HEK293T (cell line): ENCODE measurements at regions not wholly inside any gene's neighbourhood (a gene's known extent, or its start where the extent isn't known, plus 50 kb on each side); places are given as distances from the start of the nearest gene placed in this dataset.

Experiments
- CTCF ChIA-PET: fragments of 350-600 bp; formaldehyde crosslinking; extraction: SDS; loops from one replicate; lab custom pipeline; 2021; ENCODE audit warnings: antibody characterized with exemption, inconsistent platforms; lab: Yijun Ruan, JAX
- POLR2A ChIA-PET: fragments of 350-600 bp; formaldehyde crosslinking; extraction: SDS; loops from one replicate; lab custom pipeline; 2020; ENCODE audit warnings: antibody characterized with exemption, inconsistent platforms; lab: Yijun Ruan, JAX
- DNase-seq: peaks from one replicate; pipeline ENCODE4 v3.0.0; 2012; ENCODE audit warnings: mixed read lengths; ENCODE audit errors: extremely low spot score
- ARNT ChIP-seq: fragments of 450-650 bp; IDR thresholded peaks from 2 replicates; pipeline ENCODE4 v1.6.1; 2017; ENCODE audit warnings: mild to moderate bottlenecking
- BHLHE40 ChIP-seq: fragments of 450-650 bp; IDR thresholded peaks from 2 replicates; pipeline ENCODE4 v1.6.1; 2016; ENCODE audit warnings: mild to moderate bottlenecking, moderate library complexity, borderline replicate concordance
- CTBP1 ChIP-seq: fragments of 450-650 bp; IDR thresholded peaks from 2 replicates; pipeline ENCODE4 v1.6.1; 2016; ENCODE audit warnings: borderline replicate concordance
- ELF4 ChIP-seq: fragments of 450-650 bp; IDR thresholded peaks from 2 replicates; pipeline ENCODE4 v1.6.1; 2017; ENCODE audit warnings: antibody characterized with exemption
- FOXA1 ChIP-seq: fragments of 450-650 bp; IDR thresholded peaks from 2 replicates; pipeline ENCODE4 v1.6.1; 2016; ENCODE audit warnings: mild to moderate bottlenecking
- FOXK2 ChIP-seq: fragments of 450-650 bp; IDR thresholded peaks from 2 replicates; pipeline ENCODE4 v1.6.1; 2016; ENCODE audit warnings: mild to moderate bottlenecking
- FOXM1 ChIP-seq: fragments of 450-650 bp; IDR thresholded peaks from 2 replicates; pipeline ENCODE4 v1.6.1; 2017; ENCODE audit warnings: mild to moderate bottlenecking, borderline replicate concordance
- HDGF ChIP-seq: fragments of 450-650 bp; IDR thresholded peaks from 2 replicates; pipeline ENCODE4 v1.6.1; 2017; ENCODE audit warnings: antibody characterized with exemption, borderline replicate concordance
- L3MBTL2 ChIP-seq: fragments of 450-650 bp; conservative IDR thresholded peaks from 2 replicates; pipeline ENCODE4 v1.6.1; 2016; ENCODE audit warnings: mild to moderate bottlenecking
- LEF1 ChIP-seq: fragments of 450-650 bp; IDR thresholded peaks from 2 replicates; pipeline ENCODE4 v1.6.1; 2017; ENCODE audit warnings: mild to moderate bottlenecking, borderline replicate concordance
- NFRKB ChIP-seq: fragments of 450-650 bp; IDR thresholded peaks from 2 replicates; pipeline ENCODE4 v1.6.1; 2016; ENCODE audit warnings: mild to moderate bottlenecking, moderate library complexity
- PKNOX1 ChIP-seq: fragments of 450-650 bp; IDR thresholded peaks from 2 replicates; pipeline ENCODE4 v1.6.1; 2016
- SP1 ChIP-seq: fragments of 450-650 bp; IDR thresholded peaks from 2 replicates; pipeline ENCODE4 v1.6.1; 2017
- SUZ12 ChIP-seq: fragments of 450-650 bp; IDR thresholded peaks from 2 replicates; pipeline ENCODE4 v1.6.1; 2016; ENCODE audit warnings: mild to moderate bottlenecking
- TARDBP ChIP-seq: fragments of 450-650 bp; IDR thresholded peaks from 2 replicates; pipeline ENCODE4 v1.6.1; 2016
- ZNF384 ChIP-seq: fragments of 450-650 bp; IDR thresholded peaks from 2 replicates; pipeline ENCODE4 v1.6.1; 2016

GRCh38 chr5:82386576-82386975, 108.4 kb upstream of the RPS23 start:
- TF ChIP-seq PKNOX1 = peak; percentile 94
- no peak for TF ChIP-seq LEF1
- ChIA-PET CTCF (interaction anchor here (0.7 kb wide), 1 partner anchor 499 kb away, joined by 3 read pairs; no protein-coding TSS in a partner anchor), POLR2A (interaction anchor here (1.9 kb wide), 1 partner anchor 108 kb away, joined by 7 read pairs; the partner anchor contains the start of gene RPS23)
- peak; percentile 59 for DNase-seq

- CTCF ChIA-PET = no interaction called here
- no peak for TF ChIP-seq FOXK2
- no peak for TF ChIP-seq SUZ12
- no peak for TF ChIP-seq ZNF384
- no peak for TF ChIP-seq TARDBP
- no peak for TF ChIP-seq ELF4
- no peak for TF ChIP-seq HDGF
- no peak for TF ChIP-seq NFRKB
- TF ChIP-seq SP1 = no peak
- TF ChIP-seq PKNOX1 = no peak
- TF ChIP-seq ARNT = no peak
- no peak for TF ChIP-seq FOXM1
- TF ChIP-seq LEF1 = no peak
- TF ChIP-seq FOXA1 = no peak
- TF ChIP-seq L3MBTL2 = no peak
- TF ChIP-seq BHLHE40 = no peak
- POLR2A ChIA-PET = no interaction called here
- DNase-seq = no peak
Measured at GRCh38 chr5:82384034-82384750, 106.0 kb upstream of the RPS23 start.

- CTCF ChIA-PET = no interaction called here
- TF ChIP-seq TARDBP (no peak), L3MBTL2 (no peak)
- DNase-seq = no peak
- POLR2A ChIA-PET = no interaction called here
Measured at GRCh38 chr5:82381591-82381990, 103.4 kb upstream of the RPS23 start.

- TF ChIP-seq ZNF384 (no peak), FOXA1 (no peak), L3MBTL2 (no peak), FOXK2 (no peak), FOXM1 (no peak), SUZ12 (no peak), PKNOX1 (no peak), NFRKB (no peak), ELF4 (no peak), SP1 (no peak), HDGF (no peak), LEF1 (no peak), BHLHE40 (no peak), ARNT (no peak), TARDBP (no peak), CTBP1 (no peak)
- CTCF ChIA-PET = no interaction called here
- POLR2A ChIA-PET = no interaction called here
- no peak for DNase-seq
Measured at GRCh38 chr5:82376307-82376706, 98.2 kb upstream of the RPS23 start.

GRCh38 chr5:82375488-82376244, 97.5 kb upstream of the RPS23 start:
- TF ChIP-seq ELF4 (no peak), NFRKB (no peak), ARNT (no peak), PKNOX1 (peak; percentile 40; the same call in 1 of the 2 replicates), FOXK2 (no peak)
- DNase-seq = no peak
- POLR2A ChIA-PET = no interaction called here
- CTCF ChIA-PET = no interaction called here

GRCh38 chr5:82374637-82375036, 96.5 kb upstream of the RPS23 start:
- POLR2A ChIA-PET = no interaction called here
- CTCF ChIA-PET = no interaction called here
- DNase-seq = no peak
- TF ChIP-seq FOXM1 = no peak
